HG03159 (cell line): ENCODE measurements at regions not wholly inside any gene's neighbourhood (a gene's known extent, or its start where the extent isn't known, plus 50 kb on each side); places are given as distances from the start of the nearest gene placed in this dataset.

Experiments
- ATAC-seq: cut with Tn5 transposase; IDR thresholded peaks from one replicate; pipeline ENCODE4 v1.9.1; 2021; ENCODE audit warnings: mild to moderate bottlenecking, moderate library complexity; ENCODE audit not compliant: unreplicated experiment

- ATAC-seq, result no peak
Observed at GRCh38 chr10:113402602-113403001, 150.3 kb upstream of the HABP2 start.

GRCh38 chr10:113407218-113407617 lies 145.6 kb upstream of the HABP2 start:
- no peak for ATAC-seq

DNA sequence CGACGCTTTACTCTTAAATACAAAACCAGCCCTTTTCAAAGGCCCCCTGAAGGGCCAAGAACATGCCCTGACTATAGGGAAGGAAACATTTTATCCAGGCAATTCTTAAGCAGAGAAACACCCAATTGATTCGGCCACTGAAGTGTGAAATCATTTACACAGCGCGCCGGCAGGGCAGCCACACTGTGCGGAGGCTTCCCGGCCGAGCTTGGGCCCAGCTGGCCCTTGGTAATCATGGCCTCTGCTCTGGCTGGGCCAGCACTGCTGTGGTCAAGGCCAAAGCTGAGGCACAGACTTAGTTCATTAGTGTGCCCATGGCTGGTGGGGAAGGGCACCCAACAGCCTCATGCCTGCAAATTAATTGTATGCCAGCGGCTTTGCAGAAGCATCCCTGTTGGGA lies 143.7 kb upstream of the HABP2 start:
- ATAC-seq, result no peak

DNA sequence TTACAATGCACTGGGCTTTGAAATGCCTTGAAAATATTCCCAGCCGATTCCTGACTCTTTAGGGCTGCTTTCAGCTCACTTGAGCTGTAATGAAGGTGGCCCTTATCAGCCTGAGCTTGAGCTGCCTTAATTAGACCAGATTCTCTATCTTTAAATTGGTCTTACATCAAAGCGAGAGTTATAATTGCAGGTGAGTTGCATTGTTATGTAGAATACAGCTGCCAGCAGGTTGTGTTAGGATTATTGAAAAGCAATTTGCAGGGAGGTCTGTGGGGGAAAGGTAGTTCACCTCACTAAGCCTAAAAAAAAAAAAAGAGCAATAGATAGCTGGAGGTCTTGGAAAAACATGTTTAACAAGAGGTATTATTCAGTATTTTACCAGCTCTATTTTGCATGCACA lies 142.2 kb upstream of the HABP2 start:
- no peak for ATAC-seq

DNA sequence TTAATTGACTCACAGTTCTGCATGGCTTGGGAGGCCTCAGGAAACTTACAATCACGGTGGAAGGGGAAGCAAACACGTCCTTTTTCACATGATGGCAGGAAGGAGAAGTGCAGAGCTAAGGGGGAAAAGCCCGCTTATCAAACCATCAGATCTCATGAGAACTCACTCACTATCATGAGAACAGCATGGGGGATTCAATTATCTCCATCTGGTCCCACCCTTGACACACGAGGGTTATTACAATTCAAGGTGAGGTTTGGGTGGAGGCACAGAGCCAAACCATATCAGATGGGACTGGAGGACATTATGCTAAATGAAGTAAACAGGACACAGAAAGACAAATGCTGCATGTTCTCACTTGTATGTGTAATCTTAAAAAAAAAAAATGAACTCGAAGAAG lies 141.4 kb upstream of the HABP2 start:
- ATAC-seq, result no peak

DNA sequence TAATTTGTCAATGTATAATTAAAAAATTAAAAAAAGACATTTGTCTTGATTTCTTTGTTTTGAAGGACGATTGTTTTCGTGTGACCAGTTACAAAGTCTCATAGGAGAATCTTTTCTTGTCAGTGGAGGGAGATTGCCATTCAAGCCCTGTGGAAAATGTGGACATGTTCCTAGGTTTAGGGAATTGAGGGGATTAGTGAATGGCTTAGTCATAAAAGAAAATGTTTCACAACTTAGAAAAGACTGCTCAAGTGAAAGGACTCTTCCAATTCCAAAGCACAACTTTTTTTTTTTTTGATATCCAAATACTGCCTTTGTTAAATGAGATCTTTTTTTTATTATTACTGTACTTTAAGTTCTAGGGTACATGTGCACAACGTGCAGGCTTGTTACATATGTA lies 140.7 kb upstream of the HABP2 start:
- no peak for ATAC-seq

DNA sequence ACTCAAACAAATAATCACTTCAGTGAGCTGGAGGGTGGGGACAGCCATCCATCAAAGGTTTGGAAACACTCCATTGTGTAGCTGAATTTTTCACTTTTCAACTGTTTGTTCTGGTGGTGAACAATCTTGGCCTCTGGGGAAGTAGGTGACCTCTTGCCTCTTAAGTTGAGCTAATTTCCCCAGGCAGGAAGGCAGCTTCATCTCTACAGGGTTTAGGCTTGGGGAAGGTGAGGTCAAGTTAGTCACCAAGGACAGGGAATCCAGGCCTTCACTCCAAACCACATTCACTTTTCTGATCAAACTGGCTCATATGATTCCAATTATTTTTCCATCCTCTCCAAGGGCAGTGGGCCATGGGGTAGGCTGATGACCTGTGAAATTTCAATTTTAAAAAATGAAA lies 138.3 kb upstream of the HABP2 start:
- ATAC-seq, result no peak

DNA sequence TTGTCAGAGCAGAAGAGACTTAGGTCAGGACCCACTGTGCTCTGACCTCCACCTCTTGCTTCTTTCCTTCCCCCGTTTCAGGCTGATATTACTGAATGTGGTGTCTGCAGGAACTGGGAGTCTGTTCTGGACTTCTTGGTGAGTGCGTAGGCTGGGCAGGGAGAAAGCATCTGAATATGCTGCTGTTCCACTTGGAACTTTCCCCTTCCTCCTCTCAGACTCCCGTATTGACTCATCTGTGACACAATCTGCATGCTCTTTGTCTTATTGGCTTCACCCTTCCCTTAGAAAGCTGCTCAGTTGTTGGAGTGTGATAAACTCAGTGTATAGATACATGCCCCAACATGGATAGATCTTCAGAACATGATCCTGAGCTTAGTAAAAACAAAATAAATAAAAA lies 137.6 kb upstream of the HABP2 start:
- no peak for ATAC-seq

DNA sequence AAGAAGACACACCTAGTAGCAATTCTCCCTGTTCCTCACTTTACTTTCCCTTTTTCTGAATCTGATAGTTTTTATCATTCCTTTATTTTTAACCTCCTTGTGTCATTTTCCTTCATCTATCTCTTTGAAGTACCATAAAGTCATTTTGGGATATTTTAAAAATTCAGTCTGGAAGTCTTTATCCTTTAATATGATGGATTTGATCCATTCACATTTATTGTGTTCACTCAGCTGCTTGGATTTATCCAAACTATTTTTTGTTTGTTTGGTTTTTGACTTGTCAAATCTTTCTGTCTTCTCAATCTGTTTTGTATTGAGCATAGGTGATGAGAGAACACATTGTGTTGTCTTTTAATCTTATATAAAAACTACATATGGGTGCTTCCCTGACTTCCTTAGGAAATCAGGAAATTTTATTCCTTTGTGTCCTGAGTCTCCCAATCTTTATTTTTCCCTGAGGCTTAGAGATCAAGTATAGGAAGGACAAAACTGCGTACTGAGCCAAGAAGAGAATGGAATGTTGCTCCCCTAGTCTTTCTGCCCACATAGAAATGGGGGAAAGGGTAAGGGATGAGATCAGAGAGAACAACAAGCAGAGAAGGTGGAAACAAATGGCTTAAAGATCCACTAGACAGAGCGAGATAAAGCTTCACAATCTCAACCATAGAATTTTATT lies 132.7 kb upstream of the HABP2 start:
- ATAC-seq, result no peak

- no peak for ATAC-seq
Observed at GRCh38 chr10:113420733-113421675, 131.8 kb upstream of the HABP2 start.

DNA sequence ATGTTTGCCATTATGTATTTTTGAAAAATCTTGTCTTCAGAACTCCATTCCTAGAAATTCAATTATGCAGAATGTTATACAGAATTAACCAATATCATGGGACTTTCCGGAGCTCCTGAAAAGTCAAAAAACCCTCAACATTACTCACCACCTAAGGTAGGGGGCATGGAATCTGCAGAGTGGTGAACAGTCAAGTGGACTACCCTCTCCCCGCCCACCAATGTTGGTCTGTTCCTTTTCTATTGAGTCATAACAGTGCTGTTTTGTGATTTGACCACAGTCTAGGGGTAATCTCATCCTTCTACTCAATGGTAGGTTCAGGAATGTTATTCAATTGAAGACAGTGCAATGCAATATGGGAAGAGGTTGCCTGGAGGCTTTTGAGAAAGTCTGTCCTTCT lies 130.5 kb upstream of the HABP2 start:
- ATAC-seq, result no peak

- ATAC-seq, result no peak
Observed at GRCh38 chr10:113423981-113424721, 128.7 kb upstream of the HABP2 start.

GRCh38 chr10:113425008-113425407 lies 127.8 kb upstream of the HABP2 start:
- ATAC-seq, result no peak

- ATAC-seq, result no peak
Observed at GRCh38 chr10:113425541-113425951, 127.3 kb upstream of the HABP2 start.

GRCh38 chr10:113426181-113426877 lies 126.5 kb upstream of the HABP2 start:
- ATAC-seq, result no peak

DNA sequence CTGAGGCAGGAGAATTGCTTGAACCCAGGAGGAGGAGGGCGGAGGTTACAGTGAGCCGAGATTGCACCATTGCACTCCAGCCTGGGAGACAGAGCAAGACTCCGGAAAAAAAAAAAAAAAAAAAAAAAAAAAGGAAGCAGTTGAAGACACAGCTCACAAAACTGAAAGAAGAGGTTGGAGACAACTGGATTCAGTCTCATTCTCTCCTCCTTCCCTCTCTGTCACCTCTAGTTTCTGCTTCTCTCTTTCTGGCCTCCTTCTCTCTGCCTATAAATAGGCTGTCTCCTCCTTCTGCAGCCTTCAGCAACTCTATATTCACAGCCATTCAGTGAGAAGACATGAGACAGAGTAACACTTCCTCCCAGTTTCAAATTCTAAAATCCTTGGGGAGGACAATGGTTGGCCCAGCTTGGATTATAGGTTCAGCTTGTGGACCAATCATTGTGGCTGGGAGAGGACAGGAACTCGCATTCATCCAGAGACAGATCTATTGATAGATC lies 125.6 kb upstream of the HABP2 start:
- ATAC-seq, result no peak

DNA sequence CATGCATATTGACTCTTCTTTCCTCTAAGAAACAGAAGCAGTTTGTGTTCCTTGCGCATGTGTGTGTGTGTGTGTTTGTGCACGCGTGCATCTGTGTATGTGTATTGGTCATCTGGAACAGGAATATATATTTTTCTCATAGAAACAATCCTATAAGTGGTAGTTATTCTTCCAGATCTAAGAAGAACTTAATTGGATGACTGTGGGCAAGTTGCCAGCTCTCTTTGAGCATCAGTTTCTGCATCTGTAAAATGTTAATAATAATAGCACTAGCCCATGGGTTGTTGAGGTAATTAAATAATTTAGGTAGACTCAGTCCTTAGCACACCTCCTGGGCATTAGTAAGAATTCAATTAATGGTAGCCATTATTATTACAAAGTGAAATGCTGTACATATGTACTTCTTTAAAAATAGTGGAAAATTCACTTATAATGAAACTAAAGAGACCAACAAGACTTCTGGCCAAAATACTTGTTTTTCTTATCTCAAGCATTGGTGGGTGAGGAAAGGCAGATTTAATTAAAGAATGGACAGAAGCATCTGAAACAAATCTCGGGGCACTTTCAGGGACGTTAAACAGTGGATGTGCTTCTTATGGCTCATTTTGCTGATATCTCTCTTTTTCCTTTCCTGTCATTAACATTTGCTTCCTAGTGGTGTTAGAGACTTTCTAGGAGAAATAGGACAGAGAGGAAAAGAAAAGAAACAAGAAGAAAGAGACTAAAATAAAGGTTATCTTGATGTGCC lies 124.9 kb upstream of the HABP2 start:
- no peak for ATAC-seq

- ATAC-seq, result no peak
Observed at GRCh38 chr10:113430634-113431397, 122.0 kb upstream of the HABP2 start.

GRCh38 chr10:113431398-113432160 lies 121.3 kb upstream of the HABP2 start:
- no peak for ATAC-seq
